IMR-90 (cell line): ENCODE measurements at regions not wholly inside any gene's neighbourhood (a gene's known extent, or its start where the extent isn't known, plus 50 kb on each side); places are given as distances from the start of the nearest gene placed in this dataset.

Source experiments
- ATAC-seq: fragments of 200-7000 bp; cut with Tn5 transposase; 2 replicates; pipeline ENCODE4 v1.9.1; 2020; ENCODE audit warnings: low read depth, mild to moderate bottlenecking, moderate library complexity
- BruUV-seq: library from RNA; stranded (reverse); fragments of 400-500 nt; replicated peaks from 2 replicates; lab custom pipeline; 2021; lab: Mats Ljungman, UMichigan
- CTCF ChIA-PET: fragments of 300-600 bp; formaldehyde crosslinking; extraction: SDS; loops from one replicate; lab custom pipeline; 2021; ENCODE audit warnings: antibody characterized with exemption; lab: Yijun Ruan, JAX
- POLR2A ChIA-PET: fragments of 300-600 bp; sonication (Branson Sonifier 250); formaldehyde crosslinking; loops from one replicate; lab custom pipeline; 2022; ENCODE audit warnings: antibody characterized with exemption; ENCODE audit not compliant: unreplicated experiment; lab: Charles Lee
- DNase-seq: peaks from one replicate; pipeline ENCODE4 v3.0.0; 2013
- H2AFZ ChIP-seq: replicated peaks from 2 replicates; pipeline ENCODE3; 2013; ENCODE audit warnings: low read length, mild to moderate bottlenecking; ENCODE audit not compliant: poor library complexity
- H2AK5ac ChIP-seq: 2 replicates; pipeline ENCODE4 v1.6.1; 2013; ENCODE audit warnings: low read depth, low read length, inconsistent platforms
- H2AK9ac ChIP-seq: replicated peaks from 2 replicates; pipeline ENCODE3; 2013; ENCODE audit warnings: mild to moderate bottlenecking, low read depth, low read length, moderate library complexity; ENCODE audit not compliant: poor library complexity
- H2BK120ac ChIP-seq: 2 replicates; pipeline ENCODE4 v1.6.1; 2013; ENCODE audit warnings: low read depth, low read length, inconsistent platforms
- H2BK15ac ChIP-seq: 3 replicates; pipeline ENCODE4 v1.6.1; 2013; ENCODE audit warnings: low read depth, low read length, inconsistent platforms
- H2BK20ac ChIP-seq: 2 replicates; pipeline ENCODE4 v1.6.1; 2013; ENCODE audit warnings: low read depth, mild to moderate bottlenecking, inconsistent platforms, low read length, moderate library complexity
- H2BK5ac ChIP-seq: 2 replicates; pipeline ENCODE4 v1.6.1; 2013; ENCODE audit warnings: mild to moderate bottlenecking, low read depth, low read length, inconsistent platforms; ENCODE audit not compliant: poor library complexity, severe bottlenecking
- H3K14ac ChIP-seq: replicated peaks from 2 replicates; pipeline ENCODE4 v1.6.1; 2013; ENCODE audit warnings: low read depth, low read length, inconsistent platforms
- H3K18ac ChIP-seq: 2 replicates; pipeline ENCODE4 v1.6.1; 2013; ENCODE audit warnings: low read depth, low read length, control low read depth
- H3K23ac ChIP-seq: 2 replicates; pipeline ENCODE4 v1.6.1; 2013; ENCODE audit warnings: low read depth, low read length, inconsistent platforms
- H3K27ac ChIP-seq: 2 replicates; pipeline ENCODE4 v1.5.1; 2013; ENCODE audit warnings: mild to moderate bottlenecking, control low read depth, low read length; ENCODE audit not compliant: insufficient read depth
- H3K27me3 ChIP-seq: 2 replicates; pipeline ENCODE4 v1.6.1; 2013; ENCODE audit warnings: low read length; ENCODE audit not compliant: control insufficient read depth, insufficient read depth
- H3K36me3 ChIP-seq: 2 replicates; pipeline ENCODE4 v1.6.1; 2013; ENCODE audit warnings: low read length, mixed read lengths; ENCODE audit not compliant: control insufficient read depth, insufficient read depth
- H3K4ac ChIP-seq: 2 replicates; pipeline ENCODE4 v1.6.1; 2013; ENCODE audit warnings: low read depth, low read length, inconsistent platforms
- H3K4me1 ChIP-seq: 2 replicates; pipeline ENCODE4 v1.6.1; 2013; ENCODE audit warnings: low read length, mixed read lengths; ENCODE audit not compliant: control insufficient read depth, insufficient read depth
- H3K4me2 ChIP-seq: 2 replicates; pipeline ENCODE4 v1.6.1; 2013; ENCODE audit warnings: low read depth, mild to moderate bottlenecking, control low read depth, low read length, moderate library complexity
- H3K4me3 ChIP-seq: 2 replicates; pipeline ENCODE4 v1.5.1; 2013; ENCODE audit warnings: low read depth, mild to moderate bottlenecking, control low read depth, low read length, moderate library complexity; ENCODE audit not compliant: insufficient read depth
- H3K56ac ChIP-seq: 2 replicates; pipeline ENCODE4 v1.6.1; 2013; ENCODE audit warnings: low read length, inconsistent platforms; ENCODE audit not compliant: insufficient read depth; ENCODE audit errors: extremely low read depth
- H3K79me1 ChIP-seq, 2 experiments: 2 replicates each; pipeline ENCODE4 v1.6.1; 2013; ENCODE audit warnings: low read length in 2 of 2, inconsistent platforms in 1 of 2, low read depth in 1 of 2
- H3K9ac ChIP-seq: 2 replicates; pipeline ENCODE4 v1.6.1; 2013; ENCODE audit warnings: low read depth, low read length, control low read depth
- H3K9me1 ChIP-seq: 2 replicates; pipeline ENCODE4 v1.6.1; 2013; ENCODE audit warnings: low read length, inconsistent platforms; ENCODE audit not compliant: insufficient read depth
- H3K9me3 ChIP-seq: 2 replicates; pipeline ENCODE4 v1.6.1; 2013; ENCODE audit warnings: low read length; ENCODE audit not compliant: control insufficient read depth, insufficient read depth
- H4K20me1 ChIP-seq: 2 replicates; pipeline ENCODE4 v1.6.1; 2013; ENCODE audit warnings: low read length, inconsistent platforms; ENCODE audit not compliant: insufficient read depth
- H4K5ac ChIP-seq: 2 replicates; pipeline ENCODE4 v1.6.1; 2013; ENCODE audit warnings: mild to moderate bottlenecking, low read depth, low read length, control low read depth
- H4K8ac ChIP-seq, 2 experiments: 2 replicates each; pipeline ENCODE4 v1.6.1; 2013; ENCODE audit warnings: low read depth in 2 of 2, low read length in 2 of 2, control low read depth in 1 of 2, inconsistent platforms in 1 of 2
- H4K91ac ChIP-seq: 2 replicates; pipeline ENCODE4 v1.6.1; 2013; ENCODE audit warnings: low read depth, low read length, inconsistent platforms; ENCODE audit not compliant: insufficient read depth
- CHD1 ChIP-seq: IDR thresholded peaks from 2 replicates; pipeline ENCODE4 v1.6.1; 2012; ENCODE audit warnings: low read depth, low read length, improper control_type of control experiment
- FOS ChIP-seq: fragments of 150-350 bp; IDR thresholded peaks from 2 replicates; pipeline ENCODE4 v1.6.1; 2016; ENCODE audit warnings: low read depth, low read length
- MAFK ChIP-seq: IDR thresholded peaks from 2 replicates; pipeline ENCODE4 v1.6.1; 2012; ENCODE audit warnings: low read depth, low read length, improper control_type of control experiment
- MAZ ChIP-seq: IDR thresholded peaks from 2 replicates; pipeline ENCODE4 v1.6.1; 2012; ENCODE audit warnings: low read depth, mild to moderate bottlenecking, low read length, improper control_type of control experiment, moderate library complexity, borderline replicate concordance
- NFE2L2 ChIP-seq: fragments of 150-350 bp; IDR thresholded peaks from 2 replicates; pipeline ENCODE4 v1.6.1; 2016; ENCODE audit warnings: low read depth, mild to moderate bottlenecking, low read length
- POLR2A ChIP-seq: IDR thresholded peaks from 2 replicates; pipeline ENCODE4 v1.6.1; 2012; ENCODE audit warnings: mild to moderate bottlenecking, low read depth, low read length
- RAD21 ChIP-seq: IDR thresholded peaks from 2 replicates; pipeline ENCODE4 v1.6.1; 2012; ENCODE audit warnings: low read length, improper control_type of control experiment
- RCOR1 ChIP-seq: IDR thresholded peaks from 2 replicates; pipeline ENCODE4 v1.6.1; 2012; ENCODE audit warnings: mild to moderate bottlenecking, low read length, improper control_type of control experiment; ENCODE audit not compliant: insufficient replicate concordance
- RFX5 ChIP-seq: IDR thresholded peaks from 2 replicates; pipeline ENCODE4 v1.8.0; 2012; ENCODE audit warnings: low read depth, mild to moderate bottlenecking, low read length, moderate library complexity
- SMC3 ChIP-seq: fragments of 150-350 bp; IDR thresholded peaks from 2 replicates; pipeline ENCODE4 v1.6.1; 2016; ENCODE audit warnings: low read depth, mild to moderate bottlenecking, antibody characterized with exemption, low read length, moderate library complexity
- WGBS, 2 experiments: methylation state at CpG; one replicate each; pipeline versions ENCODE4 v1.1.5 to v1.1.7; 2013; ENCODE audit warnings: missing lambda C conversion rate in 2 of 2; ENCODE audit not compliant: insufficient read length in 1 of 2; ENCODE audit errors: extremely low coverage in 2 of 2; 5-methylcytosine and 5-hydroxymethylcytosine counted together
- dilution Hi-C: fragments of 300-500 bp; cut with HindIII; formaldehyde crosslinking; loops from one replicate; pipeline ENCODE4 v1.14.3; 2018; ENCODE audit warnings: low sequenced_read_pairs; ENCODE audit not compliant: unreplicated experiment
- in situ Hi-C: fragments of 300-500 bp; cut with MboI; formaldehyde crosslinking; loops from 3 replicates; pipeline ENCODE4 v1.14.3; 2019; ENCODE audit warnings: low sequenced_read_pairs, inconsistent platforms, mixed read lengths
- intact Hi-C: fragments of 100-400 bp; cut with micrococcal nuclease; formaldehyde crosslinking; loops from 2 replicates; pipeline ENCODE4 v1.10.0; 2022
- TF ChIP-seq, protein P1 (sequence below): fragments of 150-350 bp; IDR thresholded peaks from 2 replicates; pipeline ENCODE4 v1.6.1; 2017; ENCODE audit warnings: mild to moderate bottlenecking, antibody characterized with exemption, low read length, low read depth
- TF ChIP-seq, protein P2 (sequence below): fragments of 150-350 bp; IDR thresholded peaks from 2 replicates; pipeline ENCODE4 v1.6.1; 2016; ENCODE audit warnings: low read depth, mild to moderate bottlenecking, low read length, moderate library complexity, borderline replicate concordance
- TF ChIP-seq, protein P3 (sequence below): conservative IDR thresholded peaks from 2 replicates; pipeline ENCODE4 v1.5.1; 2012; ENCODE audit warnings: mild to moderate bottlenecking, low read depth, low read length, improper control_type of control experiment

- Histone ChIP-seq H4K8ac (no peak overlapping the region), H3K79me1 (no peaks in the 10 kb centered on the region), H3K18ac (no peak overlapping the region), H3K4me3 (no peak overlapping the region), H3K9ac (no peak overlapping the region), H3K4ac (no peak overlapping the region), H3K27ac (no peak overlapping the region), H2AK5ac (no peak overlapping the region), H3K23ac (no peak overlapping the region), H3K36me3 (no peaks in the 10 kb centered on the region), H3K56ac (no peak overlapping the region), H3K14ac (no peak overlapping the region), H2BK15ac (no peak overlapping the region), H4K20me1 (no peaks in the 10 kb centered on the region), H2BK120ac (no peak overlapping the region), H2BK20ac (no peak overlapping the region), H3K9me3 (no peaks in the 10 kb centered on the region), H4K5ac (no peak overlapping the region), H4K91ac (no peak overlapping the region), H2AFZ (no peak overlapping the region), H3K4me1 (no peaks in the 10 kb centered on the region), H3K27me3 (no peaks in the 10 kb centered on the region), H3K9me1 (no peaks in the 10 kb centered on the region), H2BK5ac (no peak overlapping the region), H3K4me2 (no peak overlapping the region), H2AK9ac (no peak overlapping the region)
- WGBS, 2 experiments, result no CpG with 5 or more reads among the region's 1 CpG
- POLR2A ChIA-PET, result no interaction called here
- dilution Hi-C loops (no loop called here), intact Hi-C loops (no loop called here), in situ Hi-C loops (no loop called here)
- DNase-seq (no peak), ATAC-seq (no peak)
- CTCF ChIA-PET, result no interaction called here
- no TSS peak for BruUV-seq
- no peak for TF ChIP-seq CHD1
- TF ChIP-seq RFX5, result no peak
- no peak for TF ChIP-seq RCOR1
- TF ChIP-seq MAZ, result no peak
- no peak for TF ChIP-seq RAD21
- TF ChIP-seq FOS, result no peak
- no peak for TF ChIP-seq MAFK
- TF ChIP-seq, protein P1, sequence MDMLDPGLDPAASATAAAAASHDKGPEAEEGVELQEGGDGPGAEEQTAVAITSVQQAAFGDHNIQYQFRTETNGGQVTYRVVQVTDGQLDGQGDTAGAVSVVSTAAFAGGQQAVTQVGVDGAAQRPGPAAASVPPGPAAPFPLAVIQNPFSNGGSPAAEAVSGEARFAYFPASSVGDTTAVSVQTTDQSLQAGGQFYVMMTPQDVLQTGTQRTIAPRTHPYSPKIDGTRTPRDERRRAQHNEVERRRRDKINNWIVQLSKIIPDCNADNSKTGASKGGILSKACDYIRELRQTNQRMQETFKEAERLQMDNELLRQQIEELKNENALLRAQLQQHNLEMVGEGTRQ, result no peak
- no peak for TF ChIP-seq NFE2L2
- TF ChIP-seq, protein P2, sequence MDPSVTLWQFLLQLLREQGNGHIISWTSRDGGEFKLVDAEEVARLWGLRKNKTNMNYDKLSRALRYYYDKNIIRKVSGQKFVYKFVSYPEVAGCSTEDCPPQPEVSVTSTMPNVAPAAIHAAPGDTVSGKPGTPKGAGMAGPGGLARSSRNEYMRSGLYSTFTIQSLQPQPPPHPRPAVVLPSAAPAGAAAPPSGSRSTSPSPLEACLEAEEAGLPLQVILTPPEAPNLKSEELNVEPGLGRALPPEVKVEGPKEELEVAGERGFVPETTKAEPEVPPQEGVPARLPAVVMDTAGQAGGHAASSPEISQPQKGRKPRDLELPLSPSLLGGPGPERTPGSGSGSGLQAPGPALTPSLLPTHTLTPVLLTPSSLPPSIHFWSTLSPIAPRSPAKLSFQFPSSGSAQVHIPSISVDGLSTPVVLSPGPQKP, result no peak
- TF ChIP-seq POLR2A, result no peak
- TF ChIP-seq SMC3, result no peak
- TF ChIP-seq, protein P3, sequence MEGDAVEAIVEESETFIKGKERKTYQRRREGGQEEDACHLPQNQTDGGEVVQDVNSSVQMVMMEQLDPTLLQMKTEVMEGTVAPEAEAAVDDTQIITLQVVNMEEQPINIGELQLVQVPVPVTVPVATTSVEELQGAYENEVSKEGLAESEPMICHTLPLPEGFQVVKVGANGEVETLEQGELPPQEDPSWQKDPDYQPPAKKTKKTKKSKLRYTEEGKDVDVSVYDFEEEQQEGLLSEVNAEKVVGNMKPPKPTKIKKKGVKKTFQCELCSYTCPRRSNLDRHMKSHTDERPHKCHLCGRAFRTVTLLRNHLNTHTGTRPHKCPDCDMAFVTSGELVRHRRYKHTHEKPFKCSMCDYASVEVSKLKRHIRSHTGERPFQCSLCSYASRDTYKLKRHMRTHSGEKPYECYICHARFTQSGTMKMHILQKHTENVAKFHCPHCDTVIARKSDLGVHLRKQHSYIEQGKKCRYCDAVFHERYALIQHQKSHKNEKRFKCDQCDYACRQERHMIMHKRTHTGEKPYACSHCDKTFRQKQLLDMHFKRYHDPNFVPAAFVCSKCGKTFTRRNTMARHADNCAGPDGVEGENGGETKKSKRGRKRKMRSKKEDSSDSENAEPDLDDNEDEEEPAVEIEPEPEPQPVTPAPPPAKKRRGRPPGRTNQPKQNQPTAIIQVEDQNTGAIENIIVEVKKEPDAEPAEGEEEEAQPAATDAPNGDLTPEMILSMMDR, result no peak
Observed at GRCh38 chr5:126172812-126173211, 250.4 kb upstream of the GRAMD2B start.
